Spleen (tissue), 11 donors: ENCODE measurements at regions not wholly inside any gene's neighbourhood (a gene's known extent, or its start where the extent isn't known, plus 50 kb on each side); places are given as distances from the start of the nearest gene placed in this dataset.

Source experiments
- DNase-seq: peaks from one replicate; pipeline ENCODE4 v3.0.0-alpha.2; 2020
- H3K27ac ChIP-seq, 8 donors: fragments of 200-600 bp; sonication (generic) in 7 of 8; 1 replicate in 4 of 8; 2 replicates in 4 of 8; pipeline versions ENCODE4 v1.5.0 to v1.8.0; 2016 to 2021; ENCODE audit warnings: inconsistent platforms in 4 of 8, mild to moderate bottlenecking in 4 of 8, moderate library complexity in 1 of 8
- H3K27me3 ChIP-seq, 7 donors: fragments of 200-600 bp; sonication (generic) in 6 of 7; replicated peaks in 1 of 7; 1 replicate in 4 of 7; 2 replicates in 3 of 7; pipeline versions ENCODE4 v1.5.0 to v1.8.0; 2016 to 2021; ENCODE audit warnings: inconsistent platforms in 3 of 7, mild to moderate bottlenecking in 1 of 7
- H3K36me3 ChIP-seq, 6 donors: fragments of 200-600 bp; sonication (generic) in 5 of 6; 1 replicate in 4 of 6; 2 replicates in 2 of 6; pipeline versions ENCODE4 v1.5.0 to v1.8.0; 2016 to 2021; ENCODE audit warnings: inconsistent platforms in 2 of 6
- H3K4me1 ChIP-seq, 6 donors: fragments of 200-600 bp; sonication (generic) in 5 of 6; 1 replicate in 3 of 6; 2 replicates in 3 of 6; pipeline versions ENCODE4 v1.5.0 to v1.8.0; 2016 to 2021; ENCODE audit warnings: inconsistent platforms in 3 of 6
- H3K4me3 ChIP-seq, 8 donors: fragments of 200-600 bp; sonication (generic) in 7 of 8; 1 replicate in 4 of 8; 2 replicates in 4 of 8; pipeline versions ENCODE4 v1.5.0 to v1.8.0; 2016 to 2021; ENCODE audit warnings: inconsistent platforms in 4 of 8, mild to moderate bottlenecking in 4 of 8, moderate library complexity in 2 of 8
- H3K9me3 ChIP-seq, 8 donors: fragments of 200-600 bp; sonication (generic) in 7 of 8; 1 replicate in 4 of 8; 2 replicates in 4 of 8; pipeline versions ENCODE4 v1.5.0 to v1.8.0; 2016 to 2021; ENCODE audit warnings: inconsistent platforms in 4 of 8
- POLR2A ChIP-seq, 3 donors: fragments of 450-650 bp; IDR thresholded peaks; one replicate each; pipeline ENCODE4 v1.5.1; 2017; ENCODE audit warnings: antibody characterized with exemption in 3 of 3, mild to moderate bottlenecking in 1 of 3
- POLR2AphosphoS5 ChIP-seq, 3 donors: sonication (generic); formaldehyde crosslinking; IDR thresholded peaks; one replicate each; pipeline ENCODE4 v1.5.1; 2017; ENCODE audit warnings: antibody characterized with exemption in 3 of 3
- WGBS, 5 donors: extraction: QIAGEN DNeasy Blood & Tissue Kit in 3 of 5; methylation state at CpG; one replicate each; pipeline versions ENCODE4 v1.1.5 to v1.1.7; 2013 to 2018; 5-methylcytosine and 5-hydroxymethylcytosine counted together
- intact Hi-C: fragments of 100-400 bp; cut with DNase I; formaldehyde crosslinking; loops from one replicate; pipeline ENCODE4 v1.15.0; 2023; ENCODE audit warnings: low total_unique reads
- TF ChIP-seq, protein P1 (sequence below), 11 experiments: fragments of 200-600 bp in 7 of 11; fragments of 450-650 bp in 4 of 11; sonication (generic) in 4 of 11; IDR thresholded peaks in 8 of 11; conservative IDR thresholded peaks in 3 of 11; 1 replicate in 7 of 11; 2 replicates in 4 of 11; pipeline versions ENCODE4 v1.4.0 to v1.8.0; 2016 to 2021; ENCODE audit warnings: antibody characterized with exemption in 11 of 11, inconsistent platforms in 4 of 11, mild to moderate bottlenecking in 1 of 11
- donor health status: healthy with polysubstance abuse.
- donor health status: DM: no; HTN: no; CAD: no; lungs with moderate emphysema.
- donor health status: DM: no; HTN: no; CAD: no.
- donor health status: Bipolar disorder and iron deficiency.
- donor health status: healthy.
- donor health status: DM: no; HTN: no; CAD: no.
- donor health status: DM: yes; HTN: yes; CAD: no.

DNA sequence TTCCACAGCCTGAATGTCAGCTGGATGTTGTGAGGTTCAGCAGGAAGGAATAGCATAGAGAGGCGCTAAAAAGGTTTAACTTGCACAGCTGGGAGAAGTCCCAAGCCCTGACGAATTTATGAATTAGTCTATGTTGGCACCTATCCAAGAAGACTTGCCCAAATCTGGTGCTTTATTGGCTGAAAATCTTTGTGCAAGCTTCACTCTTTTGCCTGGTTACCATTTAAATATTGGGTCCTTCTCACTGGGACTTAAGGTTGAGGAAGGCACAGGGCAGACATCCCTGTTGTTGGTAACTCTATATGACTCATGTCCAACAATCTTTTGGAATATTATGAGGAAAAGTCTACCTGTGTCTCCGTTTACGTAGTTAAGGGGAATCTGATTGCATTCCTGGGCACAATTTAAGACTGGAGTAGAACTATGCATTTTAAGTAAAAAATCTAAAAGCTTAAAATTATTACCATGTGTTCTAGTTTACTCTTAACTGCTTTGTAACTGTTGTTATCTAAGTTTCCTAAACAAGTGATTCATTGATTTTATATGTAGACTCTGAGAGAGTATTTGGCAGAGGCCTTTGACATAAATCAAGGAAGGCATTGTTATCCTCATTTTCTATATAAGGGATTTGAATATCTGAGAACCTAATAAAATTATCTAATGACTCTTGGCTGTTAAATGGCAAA, 181.7 kb upstream of the DPYD start:
- Histone ChIP-seq H3K27ac (no peak overlapping the region), H3K9me3 (peaks cover under 1 to 16% (median 14%) of the 10 kb centered on the region in 8 donors), H3K4me1 (no peaks in the 10 kb centered on the region), H3K36me3 (no peaks in the 10 kb centered on the region), H3K4me3 (no peak overlapping the region), H3K27me3 (no peaks in the 10 kb centered on the region)
- intact Hi-C loops: no loop called here
- WGBS, 5 donors: 81 to 85% (median 83%) methylated on average over 4 of the region's 4 CpGs
- no peak for DNase-seq
- TF ChIP-seq POLR2A (IDR thresholded peaks at IDR 0.05): no peak
- no peak for TF ChIP-seq POLR2AphosphoS5 (IDR thresholded peaks at IDR 0.05)
- TF ChIP-seq, protein P1, sequence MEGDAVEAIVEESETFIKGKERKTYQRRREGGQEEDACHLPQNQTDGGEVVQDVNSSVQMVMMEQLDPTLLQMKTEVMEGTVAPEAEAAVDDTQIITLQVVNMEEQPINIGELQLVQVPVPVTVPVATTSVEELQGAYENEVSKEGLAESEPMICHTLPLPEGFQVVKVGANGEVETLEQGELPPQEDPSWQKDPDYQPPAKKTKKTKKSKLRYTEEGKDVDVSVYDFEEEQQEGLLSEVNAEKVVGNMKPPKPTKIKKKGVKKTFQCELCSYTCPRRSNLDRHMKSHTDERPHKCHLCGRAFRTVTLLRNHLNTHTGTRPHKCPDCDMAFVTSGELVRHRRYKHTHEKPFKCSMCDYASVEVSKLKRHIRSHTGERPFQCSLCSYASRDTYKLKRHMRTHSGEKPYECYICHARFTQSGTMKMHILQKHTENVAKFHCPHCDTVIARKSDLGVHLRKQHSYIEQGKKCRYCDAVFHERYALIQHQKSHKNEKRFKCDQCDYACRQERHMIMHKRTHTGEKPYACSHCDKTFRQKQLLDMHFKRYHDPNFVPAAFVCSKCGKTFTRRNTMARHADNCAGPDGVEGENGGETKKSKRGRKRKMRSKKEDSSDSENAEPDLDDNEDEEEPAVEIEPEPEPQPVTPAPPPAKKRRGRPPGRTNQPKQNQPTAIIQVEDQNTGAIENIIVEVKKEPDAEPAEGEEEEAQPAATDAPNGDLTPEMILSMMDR (IDR thresholded peaks at IDR 0.05 in 8 of 11, conservative IDR thresholded peaks at IDR 0.05 in 3 of 11): no peak

DNA sequence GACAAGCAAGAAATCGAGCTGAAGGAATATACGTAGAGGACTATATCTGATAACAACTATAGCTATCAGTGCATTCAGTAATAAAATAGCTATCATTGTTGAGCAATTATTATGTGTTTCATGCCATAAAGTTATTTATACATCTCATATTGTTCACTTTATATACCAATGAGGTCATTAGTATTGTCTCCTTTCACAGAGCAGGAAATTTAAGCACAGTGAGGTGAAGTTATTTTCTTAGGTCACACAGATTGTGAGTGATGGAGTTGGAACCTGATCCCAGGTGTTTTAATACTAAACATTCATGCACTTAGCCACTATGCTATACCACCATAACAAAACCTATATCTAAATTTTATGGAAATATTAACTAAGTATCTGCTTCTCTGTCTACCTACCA, 180.5 kb upstream of the DPYD start:
- Histone ChIP-seq H3K4me3 (no peak overlapping the region), H3K27ac (no peak overlapping the region), H3K36me3 (no peaks in the 10 kb centered on the region), H3K4me1 (no peaks in the 10 kb centered on the region), H3K27me3 (no peaks in the 10 kb centered on the region), H3K9me3 (peaks cover 0 to 5% (median 3%) of the 10 kb centered on the region in 8 donors)
- TF ChIP-seq, protein P1 (IDR thresholded peaks at IDR 0.05 in 8 of 11, conservative IDR thresholded peaks at IDR 0.05 in 3 of 11): no peak
- TF ChIP-seq POLR2AphosphoS5 (IDR thresholded peaks at IDR 0.05) (no peak), POLR2A (IDR thresholded peaks at IDR 0.05) (no peak)
- 87 to 95% (median 91%) methylated on average over 2 of the region's 2 CpGs for WGBS, 5 donors
- no peak for DNase-seq
- intact Hi-C loops: no loop called here

DNA sequence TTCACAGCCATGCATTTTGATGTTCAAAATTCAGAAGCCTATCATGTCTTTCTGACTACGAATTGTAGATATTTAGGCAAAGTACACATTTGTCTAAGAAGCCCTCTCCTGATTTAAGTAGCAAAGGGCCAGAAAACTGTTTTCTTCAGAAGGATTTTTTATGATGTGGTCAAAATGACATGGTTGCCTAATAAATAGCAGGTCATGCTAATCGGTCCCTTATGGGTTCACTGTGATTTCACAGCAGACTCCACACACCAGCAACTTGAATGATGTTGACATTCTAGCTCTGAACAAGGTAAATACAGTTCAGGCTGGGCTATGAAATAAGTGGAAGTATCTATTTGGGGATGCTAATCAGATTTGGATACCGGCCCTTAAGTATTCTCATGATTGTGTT, 178.7 kb upstream of the DPYD start:
- Histone ChIP-seq H3K4me1 (no peaks in the 10 kb centered on the region), H3K4me3 (no peak overlapping the region), H3K9me3 (no peaks in the 10 kb centered on the region), H3K36me3 (no peaks in the 10 kb centered on the region), H3K27me3 (no peaks in the 10 kb centered on the region), H3K27ac (no peak overlapping the region)
- intact Hi-C loops: no loop called here
- no peak for DNase-seq
- TF ChIP-seq POLR2A (IDR thresholded peaks at IDR 0.05) (no peak), POLR2AphosphoS5 (IDR thresholded peaks at IDR 0.05) (no peak)
- TF ChIP-seq, protein P1 (IDR thresholded peaks at IDR 0.05 in 8 of 11, conservative IDR thresholded peaks at IDR 0.05 in 3 of 11): no peak
- 75 to 87% (median 81%) methylated on average over 3 of the region's 3 CpGs for WGBS, 5 donors

DNA sequence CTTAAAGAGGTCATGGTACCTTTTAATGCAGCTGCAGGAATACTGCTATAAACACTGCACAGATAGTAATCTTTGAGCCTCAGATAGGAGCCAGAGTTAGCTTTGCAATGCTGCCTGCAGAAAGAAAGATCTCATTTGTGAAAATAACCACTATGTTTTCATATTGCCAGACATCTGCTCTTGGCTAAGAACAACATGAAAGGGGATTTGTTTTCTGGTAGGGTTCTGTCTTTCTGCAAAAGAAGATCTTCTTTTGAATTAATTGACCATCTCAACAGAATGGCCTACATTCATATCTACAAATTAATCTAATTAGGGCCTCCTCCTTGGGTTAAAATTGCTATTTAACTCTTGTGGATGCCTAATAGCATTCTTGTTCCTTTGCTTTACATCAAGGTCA, 177.6 kb upstream of the DPYD start:
- H3K27me3 ChIP-seq: no peaks in the 10 kb centered on the region
- no peak for DNase-seq
- no peaks in the 10 kb centered on the region for H3K36me3 ChIP-seq
- TF ChIP-seq, protein P1 (IDR thresholded peaks at IDR 0.05 in 8 of 11, conservative IDR thresholded peaks at IDR 0.05 in 3 of 11): no peak
- no peak for TF ChIP-seq POLR2AphosphoS5 (IDR thresholded peaks at IDR 0.05)
- no peak for TF ChIP-seq POLR2A (IDR thresholded peaks at IDR 0.05)
- no peak overlapping the region for H3K4me3 ChIP-seq
- no peaks in the 10 kb centered on the region for H3K4me1 ChIP-seq
- intact Hi-C loops: no loop called here
- H3K27ac ChIP-seq: no peak overlapping the region
- H3K9me3 ChIP-seq: no peaks in the 10 kb centered on the region
